Ovary (tissue), 3 donors: ENCODE measurements at regions not wholly inside any gene's neighbourhood (a gene's known extent, or its start where the extent isn't known, plus 50 kb on each side); places are given as distances from the start of the nearest gene placed in this dataset.
"Not testable (repeated sequence)": the region's sequence is repeated elsewhere in the genome, so short reads cannot be mapped to it uniquely, and the experiment has no call there.

Experiments used
- CTCF ChIP-seq, 3 donors: fragments of 450-650 bp in 2 of 3; fragments of 200-600 bp in 1 of 3; IDR thresholded peaks; one replicate each; pipeline versions ENCODE4 v1.5.1 to v1.8.0; 2016 to 2022; ENCODE audit warnings: antibody characterized with exemption in 3 of 3, mild to moderate bottlenecking in 1 of 3
- POLR2A ChIP-seq: fragments of 450-650 bp; IDR thresholded peaks from one replicate; pipeline ENCODE4 v1.6.1; 2017; ENCODE audit warnings: antibody characterized with exemption, mild to moderate bottlenecking, moderate library complexity
- donor health status: DM: no; HTN: no; CAD: no.

GRCh38 chr2:134063916-134064315 is 190.0 kb upstream of the MGAT5 start:
- not testable (repeated sequence) for TF ChIP-seq CTCF (IDR thresholded peaks at IDR 0.05); POLR2A
